ELF-1 (cell line): ENCODE measurements at regions not wholly inside any gene's neighbourhood (a gene's known extent, or its start where the extent isn't known, plus 50 kb on each side); places are given as distances from the start of the nearest gene placed in this dataset.
"Not testable (repeated sequence)": the region's sequence is repeated elsewhere in the genome, so short reads cannot be mapped to it uniquely, and the experiment has no call there.

ENCODE experiments used
- DNase-seq: peaks from one replicate; pipeline ENCODE4 v3.0.0-alpha.2; 2016; ENCODE audit warnings: low read depth, low spot score

DNA sequence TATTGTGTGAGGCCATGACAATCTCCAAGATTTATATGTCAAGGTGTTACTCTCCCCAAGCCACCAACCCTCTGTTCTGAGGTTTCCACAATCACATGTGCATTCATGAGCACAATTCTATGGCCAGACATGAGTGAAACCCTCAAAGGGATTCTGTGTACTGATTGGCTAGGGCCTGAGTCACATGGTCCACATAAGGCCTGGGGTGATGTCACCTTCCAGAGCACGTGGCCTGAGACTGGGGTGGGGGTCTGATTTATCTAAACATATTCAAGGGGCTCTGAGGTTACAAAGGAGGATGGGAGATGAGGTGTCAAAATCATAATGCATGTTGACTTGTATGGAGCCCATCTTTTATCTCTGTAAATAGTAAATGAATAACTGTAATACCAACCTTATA is 1369.9 kb upstream of the TMEM132C start:
- DNase-seq = no peak

GRCh38 chr12:126897778-126898177 is 1369.2 kb upstream of the TMEM132C start:
- DNase-seq = no peak

- no peak for DNase-seq
Observed at GRCh38 chr12:126898562-126898961, 1368.4 kb upstream of the TMEM132C start.

GRCh38 chr12:126899926-126900792 is 1366.8 kb upstream of the TMEM132C start:
- no peak for DNase-seq

DNA sequence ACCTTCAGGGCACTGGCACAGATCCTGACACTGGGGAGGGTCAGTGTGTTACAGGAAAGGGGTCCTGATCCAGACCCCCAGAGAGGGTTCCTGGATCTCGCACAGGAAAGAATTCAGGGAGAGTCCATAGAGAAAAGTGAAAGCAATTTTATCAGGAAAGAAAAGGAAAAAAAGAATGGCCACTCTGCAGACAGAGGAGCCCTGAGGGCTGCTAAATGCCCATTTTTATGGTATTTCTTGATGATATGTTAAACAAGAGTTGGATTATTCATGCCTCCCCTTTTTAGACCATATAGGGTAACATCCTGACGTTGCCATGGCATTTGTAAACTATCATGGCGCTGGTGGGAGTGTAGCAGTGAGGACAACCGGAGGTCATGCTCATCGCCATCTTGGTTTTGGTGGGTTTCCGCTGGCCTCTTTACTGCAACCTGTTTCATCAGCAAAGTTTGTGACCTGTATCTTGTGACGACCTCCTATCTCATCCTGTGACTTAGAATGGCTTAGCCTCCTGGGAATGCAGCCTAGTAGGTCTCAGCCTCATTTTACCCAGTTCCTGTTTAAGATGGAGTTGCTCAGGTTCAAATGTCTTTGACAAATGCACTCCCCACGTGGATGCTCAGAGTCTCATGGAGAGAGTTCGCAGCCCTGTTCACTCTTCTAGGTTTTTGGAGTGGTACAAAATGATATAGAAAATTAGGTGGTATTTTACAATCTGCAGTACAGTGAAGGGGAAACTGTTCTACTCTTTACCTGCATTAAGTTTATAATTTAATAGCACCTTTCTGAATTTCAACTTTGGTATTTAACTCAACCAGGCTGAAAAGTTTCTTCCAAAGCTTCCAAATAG is 1363.7 kb upstream of the TMEM132C start:
- DNase-seq = no peak

DNA sequence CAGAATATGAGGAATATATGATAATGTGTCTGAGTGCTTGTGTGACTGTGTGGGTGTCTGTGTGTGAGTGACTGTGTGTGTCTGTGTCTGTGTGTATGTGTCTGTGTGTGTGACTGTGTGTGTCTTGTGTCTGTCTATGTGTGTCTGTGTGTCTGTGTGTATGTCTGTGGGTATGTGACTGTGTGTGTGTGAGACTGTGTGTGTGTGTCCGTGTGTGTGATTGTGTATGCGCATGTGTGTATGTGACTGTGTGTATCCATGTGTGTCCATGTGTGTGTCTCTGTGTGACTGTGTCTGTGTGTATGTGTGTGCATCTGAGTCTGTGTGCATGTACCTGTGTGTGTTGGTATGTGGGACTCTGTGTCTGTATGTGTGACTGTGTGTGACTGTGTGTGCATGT is 1361.2 kb upstream of the TMEM132C start:
- no peak for DNase-seq

DNA sequence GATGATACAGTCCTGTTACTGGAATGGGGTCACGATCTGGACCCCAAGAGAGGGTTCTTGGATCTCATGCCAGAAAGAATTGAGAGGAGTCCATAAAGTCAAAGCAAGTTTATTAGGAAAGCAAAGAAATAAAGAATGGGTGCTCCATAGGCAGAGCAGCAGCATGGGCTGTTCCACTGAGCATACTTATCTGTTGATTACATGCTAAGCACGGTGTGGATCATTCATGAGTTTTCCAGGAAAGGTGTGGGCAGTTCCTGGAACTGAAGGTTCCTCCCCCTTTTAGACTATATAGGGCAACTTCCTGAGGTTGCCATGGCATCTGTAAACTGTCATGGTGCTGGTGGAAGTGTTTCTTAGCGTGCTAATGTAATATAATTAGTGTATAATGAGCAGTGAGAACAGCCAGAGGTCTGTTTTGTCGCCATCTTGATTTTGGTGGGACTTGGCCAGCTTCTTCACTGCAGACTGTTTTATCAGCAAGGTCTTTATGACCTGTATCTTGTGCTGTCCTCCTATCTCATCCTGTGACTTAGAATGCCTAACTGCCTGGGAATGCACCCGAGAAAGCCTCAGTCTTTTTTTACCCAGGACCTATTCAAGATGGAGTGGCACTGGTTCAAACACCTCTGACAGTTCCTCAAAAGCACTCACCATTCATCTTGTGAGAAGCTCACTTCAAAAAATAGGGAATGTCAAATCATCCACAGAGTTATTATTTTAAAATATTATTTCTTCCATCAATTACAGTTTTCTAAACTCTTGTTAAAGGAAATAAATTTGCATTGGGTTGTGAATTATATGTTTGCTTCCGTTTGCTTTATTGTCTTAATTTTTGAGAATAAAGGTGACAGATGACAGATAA is 1358.8 kb upstream of the TMEM132C start:
- DNase-seq = no peak

DNA sequence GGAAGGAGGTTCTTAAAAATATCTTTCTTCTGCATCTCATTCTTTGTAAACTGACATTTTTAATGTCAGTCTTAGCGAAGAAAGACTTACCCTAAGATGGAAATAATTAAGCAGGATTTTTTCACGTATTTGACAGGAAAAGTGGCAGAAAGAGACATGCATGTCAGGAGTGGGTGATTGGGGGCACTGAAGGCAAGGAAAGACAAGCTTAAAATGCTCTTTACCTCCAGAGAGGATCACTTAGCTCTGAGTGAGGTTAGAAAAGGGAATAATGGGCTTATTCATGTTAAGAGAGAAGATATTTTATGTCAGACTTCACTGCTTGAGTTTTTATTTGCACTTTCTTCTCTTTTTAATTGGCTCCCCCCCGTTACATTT is 1358.2 kb upstream of the TMEM132C start:
- DNase-seq = no peak

GRCh38 chr12:126910570-126910969 is 1356.4 kb upstream of the TMEM132C start:
- DNase-seq = no peak

GRCh38 chr12:126912111-126912510 is 1354.9 kb upstream of the TMEM132C start:
- no peak for DNase-seq

DNA sequence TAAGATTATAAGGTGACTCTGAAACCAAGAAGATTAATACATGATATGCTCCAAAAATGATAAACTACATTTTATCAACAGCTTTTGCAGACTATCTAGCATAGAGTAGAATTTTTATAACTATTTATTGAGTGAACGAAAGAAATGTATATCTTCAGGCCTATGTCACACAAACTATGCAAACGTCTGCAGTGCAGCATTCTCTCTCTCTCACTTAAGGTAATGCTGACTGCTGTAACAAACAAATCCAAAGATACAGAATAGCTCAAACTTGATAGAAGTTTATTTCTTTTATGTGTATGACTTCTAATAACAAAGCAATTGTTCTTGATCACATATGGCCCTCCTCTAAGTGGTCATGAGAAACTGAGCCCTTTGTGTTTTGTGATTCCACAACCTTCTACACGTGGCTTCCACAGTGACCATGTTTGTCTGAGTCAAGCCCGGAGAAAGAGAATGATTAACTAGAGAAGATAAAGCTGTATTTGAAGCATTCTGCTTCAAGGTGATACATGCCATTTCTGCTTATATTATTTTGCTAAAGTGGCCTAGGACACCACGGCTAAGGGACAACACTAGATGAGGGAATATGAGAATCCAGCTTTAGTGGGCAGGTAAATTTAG is 1352.7 kb upstream of the TMEM132C start:
- DNase-seq = no peak

- DNase-seq = no peak
Observed at GRCh38 chr12:126915309-126915708, 1351.7 kb upstream of the TMEM132C start.

DNA sequence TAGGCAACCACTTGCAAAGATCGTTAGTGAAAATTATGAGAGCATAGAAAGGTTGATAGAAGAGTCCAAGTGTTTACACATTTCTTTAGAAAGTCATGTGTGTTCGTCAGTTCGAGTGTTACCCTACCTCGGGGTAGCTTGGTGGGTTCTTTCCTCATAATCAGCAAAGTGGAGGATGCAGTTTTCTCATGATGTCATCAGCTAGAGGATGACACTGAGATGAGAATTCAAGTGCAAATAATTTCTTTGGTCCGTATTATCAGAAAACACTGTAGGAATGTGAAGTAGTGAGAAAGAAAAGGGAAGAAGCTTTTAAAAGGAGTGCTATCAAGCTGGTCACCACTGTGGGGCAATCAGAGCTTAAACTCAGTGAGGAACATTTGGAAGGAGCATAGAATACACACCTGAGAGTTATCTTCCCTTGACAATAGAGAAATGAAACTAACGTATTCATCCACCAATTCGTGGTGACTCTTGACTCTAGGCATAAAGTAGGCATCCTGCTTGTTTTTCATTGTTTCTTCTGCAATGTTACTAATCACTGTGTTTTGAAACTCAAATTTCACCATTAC is 1340.9 kb upstream of the TMEM132C start:
- no peak for DNase-seq

GRCh38 chr12:126930234-126930633 is 1336.7 kb upstream of the TMEM132C start:
- DNase-seq = no peak

DNA sequence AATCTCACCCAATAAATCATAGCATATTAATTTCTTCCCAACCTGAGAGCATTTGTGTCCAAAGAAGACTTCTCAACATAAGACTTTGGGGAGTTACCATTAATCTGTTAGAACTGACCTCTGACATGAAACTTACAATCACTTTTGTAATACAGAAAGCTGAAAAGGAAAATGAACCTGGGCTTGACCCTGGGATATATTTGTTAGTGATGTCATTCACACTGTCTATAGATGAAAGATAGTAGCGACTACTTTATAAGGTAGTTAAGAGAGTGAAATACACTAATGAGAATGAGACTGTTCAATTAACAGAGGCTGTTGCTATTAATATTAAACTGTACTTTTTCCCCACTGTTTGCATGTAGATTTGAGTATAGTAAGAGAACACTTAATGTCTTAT is 1334.8 kb upstream of the TMEM132C start:
- no peak for DNase-seq

- DNase-seq = no peak
Observed at GRCh38 chr12:126935435-126935834, 1331.5 kb upstream of the TMEM132C start.

DNA sequence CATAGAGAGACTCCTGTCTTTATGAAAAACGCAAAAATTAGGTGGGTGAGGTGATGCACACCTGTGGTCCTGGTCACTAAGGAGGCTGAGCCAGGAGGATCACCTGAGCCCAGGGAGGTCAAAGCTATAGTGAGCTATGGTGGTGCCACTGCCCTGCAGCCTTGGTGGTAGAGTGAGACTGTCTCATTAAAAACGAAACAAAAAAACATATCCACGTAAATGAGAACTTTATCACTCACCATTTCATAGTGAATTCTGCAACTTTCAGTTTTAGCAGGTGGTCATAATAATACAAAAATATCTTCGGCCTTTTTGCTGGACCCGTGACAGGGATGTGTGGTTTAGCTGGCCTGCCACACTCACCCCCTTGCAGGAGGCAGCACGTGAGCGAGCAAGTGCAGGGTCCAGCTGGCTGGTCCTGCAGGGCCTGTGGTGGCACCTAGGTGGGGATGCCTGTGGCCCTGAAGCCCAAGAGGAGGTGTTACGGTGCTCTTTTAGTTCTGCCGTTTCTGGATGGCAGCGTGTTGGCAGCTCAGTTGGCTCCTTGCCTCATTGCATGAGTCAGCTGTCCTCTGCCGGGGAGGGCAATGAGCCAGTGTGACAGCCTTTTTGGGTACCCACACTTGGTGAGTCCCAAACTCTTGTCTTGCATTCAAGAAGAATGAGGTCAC is 1330.7 kb upstream of the TMEM132C start:
- DNase-seq = no peak

- no peak for DNase-seq
Observed at GRCh38 chr12:126937431-126937830, 1329.5 kb upstream of the TMEM132C start.

- no peak for DNase-seq
Observed at GRCh38 chr12:126944684-126945083, 1322.3 kb upstream of the TMEM132C start.

DNA sequence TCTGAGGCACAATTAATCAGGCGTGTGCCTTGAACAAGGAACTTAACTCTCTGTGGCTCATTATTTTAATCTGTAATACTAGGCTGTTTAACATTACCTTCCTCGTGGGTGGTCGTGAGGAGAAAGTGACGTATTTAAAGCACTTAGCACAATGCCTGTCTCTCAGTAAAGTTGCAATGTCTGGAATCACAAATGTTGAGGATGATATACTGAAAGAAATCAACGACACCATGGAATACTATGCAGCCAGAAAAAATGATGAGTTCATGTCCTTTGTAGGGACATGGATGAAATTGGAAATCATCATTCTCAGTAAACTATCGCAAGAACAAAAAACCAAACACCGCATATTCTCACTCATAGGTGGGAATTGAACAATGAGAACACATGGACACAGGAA is 1320.0 kb upstream of the TMEM132C start:
- not testable (repeated sequence) for DNase-seq
